NCI-H2227 treated with DMSO at 0.1 percent for 48 hours (cell line): ENCODE measurements at regions not wholly inside any gene's neighbourhood (a gene's known extent, or its start where the extent isn't known, plus 50 kb on each side); places are given as distances from the start of the nearest gene placed in this dataset.

Experiments
- DNase-seq: peaks from one replicate; lab custom pipeline; 2025; lab: John Stamatoyannopoulos, UW

- no peak for DNase-seq
Observed at GRCh38 chr5:143559586-143560109, 156.2 kb upstream of the NR3C1 start.

DNA sequence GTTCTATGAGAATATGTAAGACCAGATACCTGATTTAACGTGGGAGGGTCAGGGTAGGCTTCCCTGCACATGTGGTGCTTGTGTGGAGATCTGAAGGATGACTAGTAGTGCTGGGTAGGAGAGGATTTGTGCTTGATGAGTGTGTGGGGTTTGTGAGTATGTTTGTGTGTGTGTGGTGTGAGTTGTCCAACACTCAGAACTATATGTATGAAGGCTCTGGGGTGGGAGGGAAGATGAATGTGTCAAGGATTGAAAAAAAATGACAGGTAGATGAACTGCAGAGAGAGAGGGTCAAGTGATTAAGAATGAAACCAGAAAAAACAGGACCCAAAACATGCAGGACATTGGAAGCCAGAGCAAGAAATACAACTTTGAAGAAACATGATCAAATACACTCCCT is 154.6 kb upstream of the NR3C1 start:
- no peak for DNase-seq

DNA sequence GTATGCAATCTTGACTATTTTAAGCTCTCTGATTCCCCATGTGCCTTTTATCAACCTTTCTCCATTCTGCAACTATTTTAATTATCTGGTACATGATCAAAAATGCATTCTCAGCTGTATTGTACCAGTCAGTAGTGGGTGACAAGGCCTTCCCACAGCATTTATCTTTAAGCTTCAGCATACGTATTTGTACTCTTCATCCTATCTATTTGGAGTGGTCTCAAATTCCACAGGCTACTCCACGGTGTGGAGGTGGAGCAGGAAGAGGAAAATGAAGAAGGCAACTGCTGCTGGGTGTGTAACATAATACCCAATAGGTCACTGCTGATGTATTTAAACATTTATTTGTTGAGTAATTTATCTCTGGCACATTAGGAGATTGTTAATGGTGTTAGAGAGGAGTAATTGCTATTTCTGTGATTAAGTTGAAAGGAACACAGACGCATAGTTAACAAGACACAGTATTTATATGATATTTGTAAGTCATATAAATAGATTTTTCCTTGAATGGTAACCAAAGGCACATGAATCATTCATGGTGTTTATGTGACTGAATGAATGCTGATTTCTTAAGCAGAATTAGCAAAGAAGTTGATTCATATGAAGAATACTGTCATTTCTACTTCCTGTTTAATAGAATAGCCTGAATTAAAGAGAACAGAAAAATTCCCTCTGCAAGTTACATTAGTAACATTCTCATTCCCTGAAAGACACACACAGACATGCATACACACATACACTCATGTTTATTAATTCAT is 153.8 kb upstream of the NR3C1 start:
- DNase-seq: no peak

- DNase-seq: no peak
Observed at GRCh38 chr5:143554918-143555477, 151.5 kb upstream of the NR3C1 start.

DNA sequence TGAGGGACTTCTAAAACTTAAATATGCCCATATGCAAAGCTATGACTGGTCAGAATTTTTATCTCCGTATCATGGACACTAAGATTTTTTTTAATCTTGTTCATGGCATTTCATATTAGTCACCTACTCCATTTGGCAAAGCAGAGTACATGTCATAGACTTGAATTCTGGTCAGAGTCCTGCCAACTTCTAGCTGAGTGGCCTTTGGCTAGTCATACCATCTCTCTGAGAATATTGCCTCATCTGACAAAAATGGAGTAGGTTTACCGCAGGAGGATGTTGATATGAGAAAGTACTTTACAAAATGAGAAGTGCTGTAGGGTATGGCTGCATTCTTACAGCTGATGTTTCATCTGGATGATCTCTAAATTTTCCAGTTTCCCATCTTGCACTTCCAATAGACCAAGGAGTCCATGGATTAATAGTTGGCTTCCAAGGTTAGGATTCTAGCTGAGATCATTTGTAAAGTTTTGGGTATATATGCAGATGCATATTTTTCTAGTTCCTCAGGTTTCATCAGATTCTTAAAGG is 150.8 kb upstream of the NR3C1 start:
- no peak for DNase-seq

DNA sequence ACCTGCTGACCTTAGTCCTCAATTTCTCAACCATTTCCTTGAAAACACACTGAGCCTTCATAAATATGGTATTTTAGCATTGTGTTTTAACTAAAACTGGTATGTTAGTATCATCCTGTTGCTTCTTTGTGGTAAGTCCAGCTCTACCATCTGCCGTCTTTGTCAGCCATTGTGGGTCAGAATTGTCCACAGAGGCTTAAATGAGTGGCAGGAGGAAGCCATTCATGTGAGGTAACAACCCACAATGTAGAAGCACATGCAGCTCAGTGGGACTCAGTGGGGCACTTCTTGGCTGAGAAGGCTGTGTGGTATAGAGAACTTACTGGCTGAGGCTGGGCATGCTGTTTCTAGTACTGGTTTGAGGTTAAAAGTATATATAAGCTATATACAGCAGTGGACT is 149.2 kb upstream of the NR3C1 start:
- no peak for DNase-seq

GRCh38 chr5:143551820-143552251 is 148.3 kb upstream of the NR3C1 start:
- DNase-seq: no peak

- no peak for DNase-seq
Observed at GRCh38 chr5:143550986-143551630, 147.6 kb upstream of the NR3C1 start.

DNA sequence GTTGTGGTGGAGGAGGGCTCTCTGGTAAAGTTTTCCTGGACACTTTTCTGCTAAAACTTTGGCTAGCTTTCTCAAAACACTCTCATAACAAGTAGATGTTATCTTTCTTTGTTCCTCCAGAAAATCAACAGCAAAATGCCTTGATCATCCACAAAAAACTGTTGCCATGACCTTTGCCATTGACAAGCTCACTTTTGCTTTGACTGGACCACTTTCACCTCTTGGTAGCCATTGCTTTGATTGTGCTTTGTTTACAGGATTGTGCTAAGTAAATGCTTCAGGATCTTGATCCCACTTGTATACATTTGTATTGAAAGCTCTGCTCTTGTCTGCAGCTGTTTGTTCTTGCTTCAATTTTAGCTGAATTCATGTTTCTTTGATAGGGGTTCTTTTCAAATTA is 143.9 kb upstream of the NR3C1 start:
- DNase-seq: no peak

DNA sequence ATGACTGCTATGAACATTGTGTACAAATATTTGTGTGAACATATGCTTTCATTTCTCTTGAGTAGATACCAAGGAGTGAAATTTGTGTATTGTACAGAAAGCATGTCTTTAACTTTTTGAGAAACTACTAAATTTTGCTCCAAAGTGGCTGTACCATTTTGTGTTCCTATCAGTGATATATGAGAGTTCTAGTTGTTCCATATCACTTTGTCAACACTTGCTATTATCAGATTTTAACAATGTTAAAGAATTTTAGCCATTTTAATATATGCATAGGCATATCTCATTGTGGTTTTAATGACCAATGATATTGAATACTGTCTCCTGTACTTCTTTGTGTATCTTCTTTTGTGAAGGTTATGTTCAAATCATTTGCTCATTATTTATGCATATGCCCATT is 142.9 kb upstream of the NR3C1 start:
- no peak for DNase-seq

DNA sequence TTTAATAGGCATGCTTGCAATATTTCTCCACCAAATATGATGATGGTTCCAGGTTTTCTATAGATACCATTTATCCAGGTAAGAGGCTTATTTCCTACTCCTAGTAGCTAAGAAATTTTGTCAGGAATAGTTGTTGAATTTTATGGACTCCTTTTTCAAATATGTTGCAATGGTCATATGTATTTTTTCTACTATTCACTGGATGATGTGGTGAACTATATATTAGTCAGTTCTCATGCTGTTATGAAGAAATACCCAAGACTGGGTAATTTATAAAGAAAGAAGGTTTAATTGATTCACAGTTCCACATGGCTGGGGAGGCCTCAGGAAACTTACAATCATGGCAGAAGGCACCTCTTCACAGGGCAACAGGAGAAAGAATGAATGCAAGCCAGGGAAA is 141.1 kb upstream of the NR3C1 start:
- DNase-seq: no peak

GRCh38 chr5:143543358-143544255 is 140.1 kb upstream of the NR3C1 start:
- no peak for DNase-seq

- no peak for DNase-seq
Observed at GRCh38 chr5:143542798-143543144, 139.3 kb upstream of the NR3C1 start.

- no peak for DNase-seq
Observed at GRCh38 chr5:143541943-143542797, 138.7 kb upstream of the NR3C1 start.

DNA sequence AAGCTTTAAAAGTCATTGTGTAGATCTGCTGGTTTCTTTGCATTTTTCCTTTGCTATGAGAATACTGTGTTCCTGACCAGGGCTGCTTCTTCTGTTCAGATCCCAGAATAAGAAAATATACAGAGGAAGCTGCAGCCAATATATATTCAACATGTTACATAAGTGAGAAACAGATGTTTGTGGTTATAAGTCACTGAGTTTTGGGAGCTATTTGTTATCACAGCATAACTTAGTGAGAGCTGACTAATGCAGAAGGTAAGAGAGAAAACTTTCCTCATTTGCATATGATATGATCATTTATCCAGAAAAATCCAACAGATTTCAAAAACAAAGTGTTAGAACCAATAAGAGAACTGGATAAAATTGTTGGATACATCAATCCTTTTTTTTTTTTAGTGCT is 136.3 kb upstream of the NR3C1 start:
- DNase-seq: no peak

DNA sequence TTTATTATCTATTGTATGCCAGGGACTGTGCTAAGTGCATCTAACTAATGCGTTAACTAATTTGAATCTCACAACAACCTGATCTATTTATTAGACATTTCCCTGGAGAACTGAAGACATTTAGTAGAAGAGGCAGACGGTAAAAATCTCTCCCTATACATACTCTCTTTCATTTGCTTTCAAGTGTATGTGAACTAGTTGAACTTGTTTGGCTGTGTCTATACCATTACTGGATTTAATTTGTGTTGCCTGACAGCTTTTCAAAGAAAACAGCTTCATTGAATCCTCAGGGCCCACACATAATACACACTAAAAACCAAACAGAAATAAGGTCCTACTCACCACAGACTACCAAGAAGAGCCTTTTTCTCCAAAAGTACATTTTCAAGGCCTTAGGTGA is 133.6 kb upstream of the NR3C1 start:
- DNase-seq: no peak

DNA sequence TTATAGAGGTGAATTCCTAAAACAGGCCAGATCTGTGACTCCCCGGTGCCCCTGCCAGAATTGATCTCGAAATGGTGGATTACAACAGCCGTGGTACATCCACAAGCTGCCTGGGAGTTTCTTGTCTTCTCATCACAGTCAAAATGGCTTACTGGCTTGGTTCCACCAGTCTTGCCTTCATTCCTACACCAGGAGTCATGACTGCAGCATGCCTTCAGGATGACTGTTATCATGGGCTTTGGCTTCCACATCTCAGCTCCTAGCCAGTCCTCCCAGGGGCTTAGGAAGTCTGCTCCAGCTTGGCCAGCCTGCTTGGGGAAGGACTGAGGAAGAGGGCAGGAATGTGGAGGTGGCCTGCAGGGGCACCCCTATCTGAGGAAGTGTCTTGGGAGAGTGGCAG is 132.9 kb upstream of the NR3C1 start:
- no peak for DNase-seq

DNA sequence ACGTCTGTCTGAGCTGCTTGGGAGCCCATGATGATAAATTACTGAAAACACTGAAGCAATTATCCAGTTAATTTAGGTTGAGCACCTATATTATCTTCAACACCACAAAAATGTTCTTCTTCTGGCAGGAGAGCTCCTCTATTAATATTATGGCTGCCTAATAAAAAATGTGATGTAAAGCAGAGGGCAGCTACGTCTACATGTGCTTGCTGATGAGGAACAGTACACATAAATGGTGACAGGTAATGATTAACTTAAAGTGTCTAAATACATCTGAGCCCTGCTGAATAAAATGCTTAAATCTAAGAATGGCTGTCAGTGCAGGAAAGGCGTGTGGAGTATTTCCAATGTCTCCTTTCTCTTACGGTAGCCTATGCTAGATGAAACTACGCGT is 131.3 kb upstream of the NR3C1 start:
- no peak for DNase-seq

DNA sequence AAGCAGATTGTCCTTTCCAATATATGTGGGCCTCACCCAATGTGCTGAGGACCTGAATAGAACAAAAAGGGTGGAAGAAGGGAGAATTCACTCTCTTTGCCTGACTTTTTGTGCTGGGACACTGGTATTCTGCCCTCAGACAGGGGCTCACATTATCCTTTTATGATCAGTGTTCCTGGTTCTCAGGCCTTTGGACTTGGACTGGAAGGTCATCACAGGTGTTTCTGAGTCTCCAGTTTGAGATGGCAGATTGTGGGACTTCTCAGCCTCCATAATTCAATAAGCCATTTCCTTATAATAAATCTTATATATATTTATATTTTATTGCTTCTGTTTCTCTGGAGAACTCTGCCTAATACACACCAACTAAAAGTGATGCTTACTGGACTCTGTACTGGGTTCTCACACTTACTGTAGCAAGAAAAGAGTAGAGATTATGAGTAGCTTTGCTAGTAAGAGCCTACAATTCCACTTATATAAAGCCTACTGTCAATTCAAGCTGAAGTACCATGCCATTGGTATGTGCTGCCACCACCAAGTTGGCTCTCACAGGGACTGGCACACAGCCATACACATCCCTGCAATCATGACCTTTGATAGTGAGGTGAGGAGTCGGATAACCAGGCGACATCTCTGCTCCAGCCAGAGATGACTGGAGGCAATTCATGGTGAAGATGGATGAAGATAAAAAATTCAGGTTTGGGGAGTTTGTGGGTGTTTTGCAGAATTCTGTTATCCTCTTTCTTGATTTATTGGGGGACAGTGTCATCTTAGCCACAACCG is 130.7 kb upstream of the NR3C1 start:
- no peak for DNase-seq

DNA sequence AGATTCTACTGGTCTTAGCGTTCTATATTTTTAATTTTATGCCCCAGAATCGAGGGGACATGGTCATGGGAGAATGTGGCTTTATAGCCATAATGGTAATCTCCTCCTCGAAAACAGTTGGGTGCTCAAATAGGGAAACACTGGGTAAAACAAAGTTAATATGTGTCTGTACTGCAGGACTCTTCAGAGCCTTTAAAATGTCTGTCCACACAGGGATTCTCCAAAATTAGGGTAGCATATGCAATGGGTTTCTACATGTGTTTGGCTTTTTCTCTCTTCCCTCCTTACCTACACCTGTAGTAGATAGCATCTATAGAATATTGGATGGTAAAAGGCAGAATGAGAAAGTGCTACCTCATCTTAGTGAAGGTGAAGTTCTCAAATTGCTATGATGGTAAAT is 130.0 kb upstream of the NR3C1 start:
- no peak for DNase-seq
